Stimulated activated CD8-positive, alpha-beta memory T cell treated with anti-CD3 and anti-CD28 coated beads, Interleukin-4, amount 100 ng/mL, for 1 hour (primary cell): ENCODE measurements at regions not wholly inside any gene's neighbourhood (a gene's known extent, or its start where the extent isn't known, plus 50 kb on each side); places are given as distances from the start of the nearest gene placed in this dataset.

Source experiments
- DNase-seq, 2 donors: peaks; one replicate each; pipeline ENCODE4 v3.0.0-alpha.2; 2020; ENCODE audit warnings: low read depth in 2 of 2, low spot score in 1 of 2

GRCh38 chr3:187618722-187619121 lies 51.5 kb downstream of the SST start:
- no peak for DNase-seq

GRCh38 chr3:187617213-187617612 lies 53.0 kb downstream of the SST start:
- DNase-seq: no peak

GRCh38 chr3:187616307-187616972 lies 53.8 kb downstream of the SST start:
- peak in 1 of 2 donors; percentile 2 for DNase-seq

- no peak for DNase-seq
Observed at GRCh38 chr3:187615630-187616029, 54.6 kb downstream of the SST start.

- no peak for DNase-seq
Observed at GRCh38 chr3:187612656-187613055, 57.5 kb downstream of the SST start.

GRCh38 chr3:187610981-187611511 lies 59.1 kb downstream of the SST start:
- no peak for DNase-seq

- DNase-seq: no peak
Observed at GRCh38 chr3:187594272-187594671, 75.9 kb downstream of the SST start.

- no peak for DNase-seq
Observed at GRCh38 chr3:187593451-187593850, 76.7 kb downstream of the SST start.

- DNase-seq: no peak
Observed at GRCh38 chr3:187590861-187591576, 79.2 kb downstream of the SST start.

GRCh38 chr3:187587076-187587475 lies 83.1 kb downstream of the SST start:
- DNase-seq: no peak

GRCh38 chr3:187586226-187586625 lies 84.0 kb downstream of the SST start:
- no peak for DNase-seq

GRCh38 chr3:187572441-187572840 lies 97.8 kb downstream of the SST start:
- no peak for DNase-seq

GRCh38 chr3:187571701-187572100 lies 98.5 kb downstream of the SST start:
- DNase-seq: no peak

- no peak for DNase-seq
Observed at GRCh38 chr3:187570776-187571175, 99.4 kb downstream of the SST start.

GRCh38 chr3:187568171-187568570 lies 102.0 kb downstream of the SST start:
- DNase-seq: no peak

- DNase-seq: no peak
Observed at GRCh38 chr3:187567661-187568121, 102.5 kb downstream of the SST start.

- DNase-seq: no peak
Observed at GRCh38 chr3:187567021-187567420, 103.2 kb downstream of the SST start.

GRCh38 chr3:187565701-187566100 lies 104.5 kb downstream of the SST start:
- DNase-seq: no peak

- no peak for DNase-seq
Observed at GRCh38 chr3:187558990-187559389, 111.2 kb downstream of the SST start.

- no peak for DNase-seq
Observed at GRCh38 chr3:187551416-187551815, 118.8 kb downstream of the SST start.

GRCh38 chr3:187550446-187550845 lies 119.7 kb downstream of the SST start:
- no peak for DNase-seq

GRCh38 chr3:187545366-187545765 lies 124.8 kb downstream of the SST start:
- no peak for DNase-seq
